Naive thymus-derived CD8-positive, alpha-beta T cell (primary cell): ENCODE measurements at regions not wholly inside any gene's neighbourhood (a gene's known extent, or its start where the extent isn't known, plus 50 kb on each side); places are given as distances from the start of the nearest gene placed in this dataset.

ENCODE experiments used
- ATAC-seq, 2 donors: fragments of 150-1000 bp; cut with Tn5 transposase in 1 of 2; sonication (Bioruptor Pico), chemical (Tn5 transposase) in 1 of 2; 1 replicate in 1 of 2; 2 replicates in 1 of 2; pipeline ENCODE4 v1.10.0; 2021; ENCODE audit warnings: mild to moderate bottlenecking in 2 of 2, moderate library complexity in 2 of 2
- POLR2A ChIA-PET: fragments of 350-600 bp; sonication (Branson Sonifier 250); formaldehyde crosslinking; loops from one replicate; lab custom pipeline; 2021; ENCODE audit warnings: antibody characterized with exemption; lab: Charles Lee
- DNase-seq, 10 donors: peaks; one replicate each; pipeline versions ENCODE4 v3.0.0 to v3.0.0-alpha.2; 2020 to 2022
- H3K27ac Mint-ChIP-seq, 10 donors: one replicate each; pipeline ENCODE4 v1.8.0; 2020 to 2022; ENCODE audit warnings: mild to moderate bottlenecking in 10 of 10, mixed read lengths in 10 of 10, moderate library complexity in 4 of 10, inconsistent platforms in 1 of 10
- H3K27me3 Mint-ChIP-seq, 5 donors: one replicate each; pipeline ENCODE4 v1.8.0; 2021 to 2022; ENCODE audit warnings: mixed read lengths in 5 of 5
- H3K36me3 Mint-ChIP-seq, 3 donors: one replicate each; pipeline ENCODE4 v1.8.0; 2020 to 2022; ENCODE audit warnings: mixed read lengths in 3 of 3, mild to moderate bottlenecking in 2 of 3, inconsistent platforms in 1 of 3
- H3K4me1 Mint-ChIP-seq, 4 donors: one replicate each; pipeline ENCODE4 v1.8.0; 2021 to 2022; ENCODE audit warnings: mixed read lengths in 4 of 4
- H3K4me3 Mint-ChIP-seq, 10 donors: one replicate each; pipeline ENCODE4 v1.8.0; 2020 to 2022; ENCODE audit warnings: mild to moderate bottlenecking in 10 of 10, mixed read lengths in 10 of 10, moderate library complexity in 6 of 10, inconsistent platforms in 1 of 10
- H3K9me3 Mint-ChIP-seq, 9 donors: one replicate each; pipeline ENCODE4 v1.8.0; 2020 to 2022; ENCODE audit warnings: mixed read lengths in 9 of 9, mild to moderate bottlenecking in 3 of 9, inconsistent platforms in 1 of 9, moderate library complexity in 1 of 9

DNA sequence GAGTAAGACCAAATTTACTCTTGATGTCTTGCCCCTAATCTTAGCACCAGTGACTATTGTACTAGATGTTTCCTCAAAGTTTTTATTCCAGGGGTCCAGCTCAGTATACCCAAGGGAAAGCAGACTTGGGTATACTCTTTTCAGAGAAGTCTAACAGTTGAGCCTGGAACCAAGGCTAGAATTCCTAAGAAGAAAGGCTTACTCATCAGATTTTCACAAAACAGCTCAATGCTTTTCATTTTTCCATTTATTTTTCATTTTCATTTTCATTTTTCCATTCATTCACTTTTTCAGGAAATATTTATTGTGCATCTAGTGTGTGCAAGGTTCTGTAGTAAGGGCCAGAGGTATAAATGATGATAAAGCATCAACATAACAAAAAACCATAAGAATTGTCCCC, 143.2 kb downstream of the PHLDA1 start:
- no peaks in the 10 kb centered on the region for H3K36me3 Mint-ChIP-seq
- ATAC-seq (no peak), DNase-seq (no peak)
- H3K27me3 Mint-ChIP-seq = peaks cover 6 to 25% (median 19%) of the 10 kb centered on the region in 5 donors
- no peaks in the 10 kb centered on the region for H3K9me3 Mint-ChIP-seq
- no peak overlapping the region for H3K4me3 Mint-ChIP-seq
- POLR2A ChIA-PET = no interaction called here
- H3K4me1 Mint-ChIP-seq = no peaks in the 10 kb centered on the region
- H3K27ac Mint-ChIP-seq = no peak overlapping the region

DNA sequence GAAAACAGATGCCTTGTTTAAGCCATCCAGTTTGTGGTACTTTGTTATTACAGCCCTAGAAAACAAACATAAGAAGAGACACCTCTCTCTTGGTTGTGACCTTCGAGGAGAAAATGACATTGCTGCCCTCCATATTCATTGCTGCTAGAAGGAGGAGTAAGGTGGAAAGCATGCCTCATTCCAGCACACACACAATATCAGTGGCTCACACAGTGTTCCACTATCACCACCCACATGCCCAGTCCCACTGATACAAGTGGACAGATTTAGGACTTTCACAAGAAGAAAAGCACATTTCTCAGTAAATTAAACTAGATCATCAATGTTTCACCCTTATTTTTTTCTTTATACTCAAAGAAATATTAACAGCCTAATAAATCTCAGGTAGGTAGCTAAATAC, 143.6 kb downstream of the PHLDA1 start:
- POLR2A ChIA-PET = no interaction called here
- Mint-ChIP-seq H3K36me3 (no peaks in the 10 kb centered on the region), H3K4me1 (no peaks in the 10 kb centered on the region), H3K9me3 (no peaks in the 10 kb centered on the region), H3K27ac (no peak overlapping the region), H3K4me3 (no peak overlapping the region), H3K27me3 (peaks cover 8 to 26% (median 22%) of the 10 kb centered on the region in 5 donors)
- DNase-seq = no peak
- no peak for ATAC-seq

DNA sequence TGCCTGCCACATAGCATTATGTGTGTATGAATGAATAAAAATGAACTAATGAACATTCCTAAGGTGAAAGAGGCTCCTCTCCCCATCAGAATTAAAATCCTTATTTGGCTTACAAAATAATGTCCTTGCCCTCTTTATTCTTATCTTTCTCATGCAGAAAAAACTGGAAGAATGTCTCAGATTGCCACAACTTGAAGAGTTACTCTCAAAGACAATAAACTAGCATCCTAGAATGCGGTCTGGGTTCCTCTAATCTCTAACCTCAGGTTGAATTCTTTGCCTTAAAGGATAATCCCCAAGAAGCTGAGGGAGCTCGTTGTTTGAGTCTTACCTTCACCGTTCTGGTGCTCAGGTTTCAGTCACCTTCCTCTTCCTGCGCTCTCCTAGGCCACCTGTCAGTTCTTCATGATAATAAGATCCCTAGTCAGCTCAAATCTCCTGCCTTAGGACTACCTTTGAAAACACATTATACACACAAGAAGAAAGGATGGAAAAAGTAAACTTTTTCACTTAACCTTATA, 147.1 kb downstream of the PHLDA1 start:
- Mint-ChIP-seq H3K4me1 (no peaks in the 10 kb centered on the region), H3K27me3 (peaks cover 6 to 21% (median 17%) of the 10 kb centered on the region in 5 donors), H3K9me3 (no peaks in the 10 kb centered on the region), H3K4me3 (no peak overlapping the region), H3K36me3 (no peaks in the 10 kb centered on the region), H3K27ac (no peak overlapping the region)
- no peak for ATAC-seq
- DNase-seq = no peak
- POLR2A ChIA-PET = no interaction called here

DNA sequence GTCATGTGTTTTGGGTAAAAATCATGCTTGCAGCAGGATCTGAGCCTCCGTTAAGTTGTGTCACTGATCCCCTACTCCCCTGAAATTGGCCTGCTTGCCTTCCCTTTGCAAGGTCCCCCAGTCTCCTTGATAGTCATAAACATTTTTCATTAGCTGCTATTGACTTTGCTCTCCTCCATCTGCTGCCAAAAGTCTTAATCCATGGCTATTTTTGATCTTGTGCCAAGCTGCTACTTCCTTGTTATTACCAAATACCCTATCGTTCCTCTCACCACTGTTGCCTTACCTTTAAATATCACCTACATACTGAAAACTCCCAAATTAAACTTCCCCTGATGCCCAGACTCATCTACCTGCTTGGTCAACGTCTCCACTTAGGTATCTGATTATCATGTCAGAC, 148.3 kb downstream of the PHLDA1 start:
- ATAC-seq (no peak), DNase-seq (no peak)
- H3K27ac Mint-ChIP-seq = no peak overlapping the region
- no peak overlapping the region for H3K4me3 Mint-ChIP-seq
- H3K9me3 Mint-ChIP-seq = no peaks in the 10 kb centered on the region
- POLR2A ChIA-PET = no interaction called here
- H3K27me3 Mint-ChIP-seq = peaks cover 9 to 21% (median 13%) of the 10 kb centered on the region in 5 donors
- H3K36me3 Mint-ChIP-seq = no peaks in the 10 kb centered on the region
- H3K4me1 Mint-ChIP-seq = no peaks in the 10 kb centered on the region

DNA sequence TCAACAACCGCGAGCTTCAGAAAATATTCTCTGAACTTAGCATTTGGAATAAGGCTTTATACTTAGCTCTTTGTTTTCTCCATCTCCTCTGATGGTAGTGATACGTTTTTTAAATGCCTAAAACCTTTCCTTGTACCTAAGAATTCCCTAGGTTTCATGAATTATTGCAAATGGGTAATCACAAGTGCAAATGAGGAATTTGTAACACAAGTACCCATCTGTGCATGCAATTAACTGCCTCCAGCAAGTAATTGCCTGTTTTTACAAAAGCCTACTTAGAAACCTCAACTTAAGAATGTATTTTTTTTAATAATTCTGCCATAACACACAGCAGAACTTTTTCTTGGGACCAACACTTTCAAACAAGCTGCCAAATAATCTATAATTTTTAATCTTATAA, 149.2 kb downstream of the PHLDA1 start:
- Mint-ChIP-seq H3K9me3 (no peaks in the 10 kb centered on the region), H3K27ac (no peak overlapping the region), H3K4me1 (no peaks in the 10 kb centered on the region), H3K36me3 (no peaks in the 10 kb centered on the region), H3K4me3 (no peak overlapping the region), H3K27me3 (peaks cover 7 to 24% (median 13%) of the 10 kb centered on the region in 5 donors)
- no peak for DNase-seq
- no peak for ATAC-seq
- POLR2A ChIA-PET = no interaction called here

DNA sequence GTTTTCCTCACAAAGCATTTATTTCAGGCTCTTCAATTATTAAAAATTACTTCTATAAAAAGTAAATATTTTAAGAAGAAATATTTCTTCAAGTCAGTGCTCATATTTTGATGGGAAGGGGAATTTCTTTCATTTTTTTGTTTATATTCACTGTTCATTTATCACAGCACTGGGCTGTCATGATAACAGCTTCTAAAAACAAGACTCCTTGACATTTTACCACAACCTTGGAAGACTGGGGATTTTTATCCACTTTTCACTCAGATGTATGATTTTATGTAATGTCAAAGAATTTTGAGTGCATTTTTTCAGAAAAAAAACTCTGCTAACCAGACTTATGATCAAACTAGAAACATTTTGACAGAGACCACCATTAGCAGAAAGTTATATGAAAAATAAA, 149.7 kb downstream of the PHLDA1 start:
- Mint-ChIP-seq H3K27ac (no peak overlapping the region), H3K4me3 (no peak overlapping the region), H3K27me3 (peaks cover 8 to 29% (median 12%) of the 10 kb centered on the region in 5 donors), H3K4me1 (no peaks in the 10 kb centered on the region), H3K9me3 (no peaks in the 10 kb centered on the region), H3K36me3 (no peaks in the 10 kb centered on the region)
- POLR2A ChIA-PET = no interaction called here
- ATAC-seq = no peak
- no peak for DNase-seq

DNA sequence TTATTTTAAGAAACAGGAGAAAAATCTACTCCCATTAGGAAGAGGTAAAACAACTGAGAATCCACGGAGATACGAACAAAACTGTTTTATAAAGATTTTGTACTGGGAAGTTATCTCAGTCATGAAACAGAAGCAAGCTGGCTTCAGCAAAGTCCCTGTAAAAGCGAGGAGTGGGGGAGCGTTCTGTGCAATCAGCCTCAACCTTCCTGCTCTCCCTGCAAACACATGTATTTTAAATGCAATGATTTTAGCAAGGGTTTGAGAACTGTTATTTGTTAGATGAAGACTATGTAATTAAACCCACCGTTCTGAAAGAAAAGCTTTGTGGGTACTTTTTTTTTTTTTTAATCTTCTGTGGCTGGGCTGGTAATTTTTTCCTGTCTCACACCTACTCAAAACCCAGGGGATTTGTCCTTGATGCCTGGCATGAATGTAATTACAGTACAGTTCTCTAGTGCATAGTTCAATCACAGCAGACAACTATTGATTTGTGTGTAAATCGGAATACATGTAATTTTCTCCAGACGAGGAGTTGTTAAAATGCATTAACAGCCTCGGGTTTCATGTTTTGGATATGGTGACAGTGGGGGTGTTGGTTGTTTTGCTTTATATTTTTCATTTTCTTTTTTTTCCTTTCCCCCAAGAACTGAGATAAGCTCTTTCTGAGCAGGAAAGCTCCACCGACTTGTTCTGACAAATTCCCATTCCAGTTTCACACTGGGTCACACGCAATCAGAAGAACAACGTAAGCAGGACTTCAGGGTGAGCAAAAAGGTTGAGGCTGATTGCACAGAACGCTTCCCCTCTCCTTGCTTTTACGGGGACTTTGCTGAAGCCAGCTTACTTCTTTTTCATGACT, 153.6 kb downstream of the PHLDA1 start:
- DNase-seq (no peak), ATAC-seq (no peak)
- no peak overlapping the region for H3K4me3 Mint-ChIP-seq
- H3K36me3 Mint-ChIP-seq = no peaks in the 10 kb centered on the region
- peaks cover 0 to 6% (median 0%) of the 10 kb centered on the region in 9 donors for H3K9me3 Mint-ChIP-seq
- no peaks in the 10 kb centered on the region for H3K4me1 Mint-ChIP-seq
- no peak overlapping the region for H3K27ac Mint-ChIP-seq
- H3K27me3 Mint-ChIP-seq = peaks cover 7 to 43% (median 9%) of the 10 kb centered on the region in 5 donors
- POLR2A ChIA-PET = no interaction called here

DNA sequence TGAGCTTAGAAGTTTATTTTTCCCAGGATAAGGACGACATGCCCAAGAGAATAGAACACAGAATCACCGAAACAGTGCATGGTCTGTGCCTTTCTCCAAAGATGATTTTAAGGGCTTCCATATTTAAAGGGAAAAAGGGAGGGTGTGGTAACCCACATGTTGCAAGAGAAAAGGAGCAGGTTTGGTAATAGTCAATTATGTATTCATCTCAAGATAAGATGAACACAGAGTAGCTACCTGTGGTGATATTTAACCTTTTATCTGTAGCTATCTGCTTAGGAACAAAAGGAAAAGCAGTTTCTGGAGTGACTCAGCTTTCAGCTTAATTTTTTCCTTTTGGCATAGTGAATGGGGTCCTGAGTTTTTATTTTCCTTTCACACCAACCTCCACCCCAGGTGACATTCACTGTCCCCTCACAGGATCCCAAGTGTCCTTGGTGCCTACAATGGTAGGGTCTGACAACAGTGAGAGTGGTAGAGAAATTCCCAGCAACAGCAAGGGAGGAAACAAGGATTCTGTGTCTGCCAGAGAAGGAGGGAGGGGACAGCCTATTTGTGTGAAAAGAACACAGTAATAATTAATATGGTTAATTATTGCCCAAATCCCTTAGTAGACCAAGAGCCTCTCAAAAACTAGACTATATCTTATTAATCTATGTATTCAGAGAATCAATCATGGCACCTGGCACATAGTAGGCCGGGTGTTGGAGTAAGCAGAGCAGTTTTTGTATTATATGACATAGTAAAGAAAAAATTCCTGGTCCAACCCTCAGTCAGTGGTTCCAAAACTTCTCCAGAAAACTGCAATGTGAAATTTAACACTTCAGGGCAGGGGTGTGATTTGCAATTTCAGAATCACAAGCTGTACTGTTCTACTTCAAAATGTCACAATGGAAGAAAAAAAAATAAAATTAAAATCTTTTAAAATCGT, 154.5 kb downstream of the PHLDA1 start:
- DNase-seq (no peak), ATAC-seq (no peak)
- POLR2A ChIA-PET = no interaction called here
- H3K4me1 Mint-ChIP-seq = no peaks in the 10 kb centered on the region
- H3K36me3 Mint-ChIP-seq = no peaks in the 10 kb centered on the region
- H3K9me3 Mint-ChIP-seq = peaks cover 0 to 6% (median 0%) of the 10 kb centered on the region in 9 donors
- no peak overlapping the region for H3K4me3 Mint-ChIP-seq
- H3K27me3 Mint-ChIP-seq = peaks cover 7 to 49% (median 13%) of the 10 kb centered on the region in 5 donors
- H3K27ac Mint-ChIP-seq = no peak overlapping the region

DNA sequence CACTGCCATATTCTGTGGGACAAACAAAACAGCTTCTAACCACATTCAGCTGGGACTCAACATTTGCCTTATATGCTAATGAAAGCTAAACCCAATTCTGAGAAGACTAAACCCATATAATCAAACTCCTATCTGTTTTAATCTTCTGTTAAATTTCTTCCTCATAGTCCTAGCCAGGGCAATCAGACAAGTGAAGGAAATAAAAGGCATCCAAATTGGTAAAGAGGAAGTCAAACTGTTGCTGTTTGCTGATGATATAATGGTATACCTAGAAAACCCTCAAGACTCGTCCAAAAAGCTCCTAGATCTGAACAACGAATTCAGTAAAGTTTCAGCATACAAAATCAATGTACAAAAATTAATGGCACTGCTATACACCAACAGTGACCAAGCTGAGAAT, 157.1 kb downstream of the PHLDA1 start:
- no peak for DNase-seq
- POLR2A ChIA-PET = no interaction called here
- no peaks in the 10 kb centered on the region for H3K36me3 Mint-ChIP-seq
- peaks cover 0 to 6% (median 0%) of the 10 kb centered on the region in 9 donors for H3K9me3 Mint-ChIP-seq
- H3K27ac Mint-ChIP-seq = no peak overlapping the region
- H3K27me3 Mint-ChIP-seq = peaks cover 8 to 49% (median 12%) of the 10 kb centered on the region in 5 donors
- no peak for ATAC-seq
- no peak overlapping the region for H3K4me3 Mint-ChIP-seq
- no peaks in the 10 kb centered on the region for H3K4me1 Mint-ChIP-seq

DNA sequence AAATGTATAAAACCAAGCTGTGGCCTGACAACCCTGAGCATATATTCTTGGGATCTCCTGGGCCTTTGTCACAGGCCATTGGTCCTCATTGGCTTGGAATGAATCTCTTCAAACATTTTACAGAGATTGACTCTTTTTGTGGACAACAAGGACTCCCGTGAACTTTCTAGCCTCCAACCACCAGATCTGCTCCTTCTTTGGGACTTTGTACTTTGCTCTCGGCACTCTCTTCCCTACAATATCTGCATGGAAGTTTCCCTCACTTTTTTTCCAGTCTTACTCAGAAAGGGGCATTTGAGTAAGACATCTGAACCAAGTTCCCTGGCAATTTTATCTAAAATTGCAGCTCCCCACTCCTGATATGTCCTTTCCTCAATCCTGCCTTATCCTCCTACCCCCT, 158.8 kb downstream of the PHLDA1 start:
- Mint-ChIP-seq H3K4me3 (no peak overlapping the region), H3K36me3 (no peaks in the 10 kb centered on the region), H3K9me3 (peaks cover 0 to 6% (median 0%) of the 10 kb centered on the region in 9 donors), H3K27ac (peak overlapping the region in 1 of 10 donors; percentile 58), H3K4me1 (no peaks in the 10 kb centered on the region), H3K27me3 (peaks cover 8 to 41% (median 10%) of the 10 kb centered on the region in 5 donors)
- POLR2A ChIA-PET = no interaction called here
- no peak for ATAC-seq
- DNase-seq = no peak

DNA sequence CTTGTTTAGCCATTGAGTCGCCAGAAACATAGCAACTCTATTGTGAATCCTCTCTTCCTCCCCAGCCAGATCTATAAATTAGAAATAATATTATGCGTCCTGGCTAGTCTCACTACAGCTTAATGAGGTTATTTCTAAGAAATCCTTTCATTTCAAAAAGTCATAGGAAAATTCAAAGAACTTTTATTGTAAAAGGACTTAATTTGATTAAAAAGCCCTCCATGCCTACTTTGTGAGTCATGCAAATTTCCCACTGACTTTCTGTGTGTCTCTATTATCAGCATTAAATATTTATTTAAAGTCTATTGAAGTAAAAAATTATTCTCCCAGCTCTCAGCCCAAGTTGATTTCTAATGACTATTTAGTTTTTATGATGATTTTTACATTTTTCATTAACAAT, 160.7 kb downstream of the PHLDA1 start:
- no peak for DNase-seq
- peaks cover 0 to 15% (median 6%) of the 10 kb centered on the region in 9 donors for H3K9me3 Mint-ChIP-seq
- no peak for ATAC-seq

DNA sequence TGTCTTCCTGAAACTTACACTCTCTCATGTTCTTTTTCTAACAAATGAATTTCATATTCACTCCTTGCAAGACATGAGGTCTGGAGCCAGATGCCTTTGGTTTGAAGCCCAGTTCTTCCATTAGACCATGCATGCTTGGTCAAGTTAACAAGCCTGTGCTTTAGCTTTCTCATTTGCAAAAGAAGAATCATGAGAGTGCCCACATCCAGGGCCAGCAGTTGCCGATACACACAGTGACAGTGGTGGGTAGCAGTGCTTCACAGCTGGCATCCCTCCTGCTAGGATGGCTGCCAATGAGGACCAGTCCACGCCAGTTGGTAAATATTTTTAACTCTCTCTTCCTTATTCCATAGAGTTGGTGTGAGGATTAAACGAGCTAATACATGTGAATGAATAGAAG, 163.1 kb downstream of the PHLDA1 start:
- POLR2A ChIA-PET = no interaction called here
- no peak for DNase-seq
- no peak for ATAC-seq
- Mint-ChIP-seq H3K4me3 (no peak overlapping the region), H3K27me3 (peaks cover 3 to 10% (median 6%) of the 10 kb centered on the region in 5 donors), H3K4me1 (no peaks in the 10 kb centered on the region), H3K9me3 (peaks cover 0 to 15% (median 4%) of the 10 kb centered on the region in 9 donors), H3K27ac (no peak overlapping the region), H3K36me3 (peaks cover 0 to 7% (median 0%) of the 10 kb centered on the region in 3 donors)

More for the DNA sequence above, 160.7 kb downstream of the PHLDA1 start:
- POLR2A ChIA-PET = no interaction called here
- Mint-ChIP-seq H3K36me3 (peaks cover 0 to 7% (median 0%) of the 10 kb centered on the region in 3 donors), H3K4me3 (no peak overlapping the region), H3K27ac (no peak overlapping the region), H3K4me1 (no peaks in the 10 kb centered on the region), H3K27me3 (peaks cover 7 to 27% (median 10%) of the 10 kb centered on the region in 5 donors)

DNA sequence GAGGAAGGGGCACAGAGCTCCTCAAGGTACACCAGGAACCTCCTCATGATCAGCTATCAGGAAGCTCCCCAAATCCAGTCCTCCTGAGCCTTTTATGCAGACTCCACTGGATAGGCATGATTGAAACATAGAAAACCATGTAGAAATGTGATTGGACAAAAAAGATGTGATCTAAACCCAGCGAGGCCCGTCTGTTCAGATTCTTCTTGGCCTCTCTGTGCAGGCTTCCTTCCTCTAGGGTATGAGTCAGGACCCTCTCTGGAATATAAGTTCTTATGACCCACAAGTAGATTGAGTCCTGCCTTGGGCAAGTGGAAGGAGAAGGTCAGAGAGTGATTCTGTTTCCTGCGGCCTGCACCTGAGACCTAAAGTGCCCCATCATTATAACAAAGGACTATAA, 166.3 kb downstream of the PHLDA1 start:
- Mint-ChIP-seq H3K4me1 (no peaks in the 10 kb centered on the region), H3K9me3 (peaks cover 0 to 15% (median 2%) of the 10 kb centered on the region in 9 donors), H3K36me3 (peaks cover 0 to 7% (median 0%) of the 10 kb centered on the region in 3 donors), H3K27me3 (peaks cover 0 to 1% (median 0%) of the 10 kb centered on the region in 5 donors), H3K4me3 (no peak overlapping the region), H3K27ac (no peak overlapping the region)
- POLR2A ChIA-PET = no interaction called here
- DNase-seq (no peak), ATAC-seq (no peak)
